ENCODE measurements at regions not wholly inside any gene's neighbourhood (a gene's known extent, or its start where the extent isn't known, plus 50 kb on each side); places are given as distances from the start of the nearest gene placed in this dataset.
"Not testable (repeated sequence)": the region's sequence is repeated elsewhere in the genome, so short reads cannot be mapped to it uniquely, and the experiment has no call there.

DNA sequence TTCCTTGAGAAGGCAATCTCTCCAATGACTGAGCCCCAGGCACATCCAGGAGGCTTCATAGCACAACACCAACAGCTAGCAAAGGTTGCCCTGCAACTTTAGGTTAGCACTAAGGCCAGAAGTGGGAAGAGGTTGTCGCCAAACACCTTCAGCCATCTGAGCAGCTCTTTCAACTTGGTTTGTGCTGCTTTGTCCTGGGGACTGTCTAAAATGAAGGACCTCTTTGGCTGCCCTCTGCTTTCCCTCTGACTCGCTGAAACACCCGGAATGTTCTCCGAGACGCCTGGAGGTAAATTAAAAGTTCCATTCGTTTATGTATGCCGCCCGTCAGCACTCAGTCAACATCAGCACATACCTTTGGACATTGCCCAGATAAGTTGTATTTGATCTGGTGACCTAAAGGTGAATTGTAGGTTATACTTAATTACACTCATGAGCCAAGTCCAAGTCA is 121.2 kb upstream of the NR2F2 start:
- Histone ChIP-seq H3K4me1 (replicated peaks in 1 of 2) (no peaks in the 10 kb centered on the region), H3K9me3 (replicated peaks in 1 of 3) (no peaks in the 10 kb centered on the region), H3K36me3 (replicated peaks in 1 of 2) (no peaks in the 10 kb centered on the region), H3K4me3 (no peak overlapping the region), H3K27me3 (no peaks in the 10 kb centered on the region), H3K27ac (no peak overlapping the region)
- TF ChIP-seq, protein P1, sequence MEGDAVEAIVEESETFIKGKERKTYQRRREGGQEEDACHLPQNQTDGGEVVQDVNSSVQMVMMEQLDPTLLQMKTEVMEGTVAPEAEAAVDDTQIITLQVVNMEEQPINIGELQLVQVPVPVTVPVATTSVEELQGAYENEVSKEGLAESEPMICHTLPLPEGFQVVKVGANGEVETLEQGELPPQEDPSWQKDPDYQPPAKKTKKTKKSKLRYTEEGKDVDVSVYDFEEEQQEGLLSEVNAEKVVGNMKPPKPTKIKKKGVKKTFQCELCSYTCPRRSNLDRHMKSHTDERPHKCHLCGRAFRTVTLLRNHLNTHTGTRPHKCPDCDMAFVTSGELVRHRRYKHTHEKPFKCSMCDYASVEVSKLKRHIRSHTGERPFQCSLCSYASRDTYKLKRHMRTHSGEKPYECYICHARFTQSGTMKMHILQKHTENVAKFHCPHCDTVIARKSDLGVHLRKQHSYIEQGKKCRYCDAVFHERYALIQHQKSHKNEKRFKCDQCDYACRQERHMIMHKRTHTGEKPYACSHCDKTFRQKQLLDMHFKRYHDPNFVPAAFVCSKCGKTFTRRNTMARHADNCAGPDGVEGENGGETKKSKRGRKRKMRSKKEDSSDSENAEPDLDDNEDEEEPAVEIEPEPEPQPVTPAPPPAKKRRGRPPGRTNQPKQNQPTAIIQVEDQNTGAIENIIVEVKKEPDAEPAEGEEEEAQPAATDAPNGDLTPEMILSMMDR (IDR thresholded peaks at IDR 0.05), result no peak
- no peak for TF ChIP-seq POLR2A (IDR thresholded peaks at IDR 0.05)
- DNase-seq, result no peak
- 76 to 88% (median 83%) methylated on average over 8 of the region's 8 CpGs for WGBS, 4 donors
- intact Hi-C loops (cut with DNase I), result no loop called here

DNA sequence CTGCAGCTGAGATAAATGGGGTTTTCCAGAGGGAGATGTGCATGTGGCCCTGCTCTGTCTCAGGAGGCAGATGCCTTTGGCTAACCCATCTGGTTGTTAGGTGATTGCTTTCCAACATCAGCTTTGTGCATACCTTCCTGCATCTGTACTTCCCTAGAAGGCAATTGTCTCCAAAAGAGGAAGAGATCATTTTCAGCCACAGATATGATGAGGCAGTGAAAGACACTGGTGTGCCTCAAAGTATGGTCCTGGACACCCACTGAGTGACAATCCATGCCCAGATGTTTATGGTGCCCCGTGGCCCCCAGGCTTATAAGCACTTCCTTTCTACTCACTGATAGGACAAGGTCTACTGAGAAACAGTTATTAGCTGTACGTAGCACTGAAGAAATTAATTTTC is 117.5 kb upstream of the NR2F2 start:
- H3K4me3 ChIP-seq, result no peak overlapping the region
- intact Hi-C loops (cut with DNase I), result no loop called here
- H3K27me3 ChIP-seq, result no peaks in the 10 kb centered on the region
- no peaks in the 10 kb centered on the region for H3K4me1 ChIP-seq (replicated peaks in 1 of 2)
- 87 to 97% (median 90%) methylated on average over 2 of the region's 2 CpGs for whole genome bisulfite sequencing, 4 donors
- TF ChIP-seq POLR2A (IDR thresholded peaks at IDR 0.05), result no peak
- TF ChIP-seq, protein P1 (IDR thresholded peaks at IDR 0.05), result no peak
- H3K9me3 ChIP-seq (replicated peaks in 1 of 3), result no peaks in the 10 kb centered on the region
- no peak overlapping the region for H3K27ac ChIP-seq
- no peak for DNase-seq
- no peaks in the 10 kb centered on the region for H3K36me3 ChIP-seq (replicated peaks in 1 of 2)

DNA sequence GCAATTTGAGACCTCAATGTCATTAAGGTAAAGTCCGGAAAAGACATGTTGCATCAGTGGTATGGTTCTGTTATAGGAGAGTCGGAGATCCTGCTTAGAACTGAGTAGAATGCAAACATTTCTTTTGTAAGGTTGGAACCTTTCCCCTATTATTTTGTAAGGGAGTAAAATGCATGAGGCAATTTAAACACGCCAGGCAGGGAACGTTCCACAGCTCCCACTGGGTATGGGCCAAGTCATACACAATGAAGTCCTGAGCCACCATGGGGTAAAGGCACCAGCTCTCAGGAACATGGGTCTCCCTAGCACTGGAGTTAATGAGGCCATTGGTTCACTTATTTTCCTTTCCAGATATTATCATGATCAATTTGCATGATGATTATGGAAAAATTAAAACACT is 116.6 kb upstream of the NR2F2 start:
- intact Hi-C loops (cut with DNase I), result no loop called here
- TF ChIP-seq POLR2A (IDR thresholded peaks at IDR 0.05), result no peak
- TF ChIP-seq, protein P1 (IDR thresholded peaks at IDR 0.05), result no peak
- Histone ChIP-seq H3K27me3 (no peaks in the 10 kb centered on the region), H3K4me3 (no peak overlapping the region), H3K36me3 (replicated peaks in 1 of 2) (no peaks in the 10 kb centered on the region), H3K27ac (no peak overlapping the region), H3K9me3 (replicated peaks in 1 of 3) (no peaks in the 10 kb centered on the region), H3K4me1 (replicated peaks in 1 of 2) (peaks cover 4 to 6% of the 10 kb centered on the region in 2 donors)
- DNase-seq, result no peak
- WGBS, 4 donors, result 86 to 93% (median 89%) methylated on average over 4 of the region's 4 CpGs

DNA sequence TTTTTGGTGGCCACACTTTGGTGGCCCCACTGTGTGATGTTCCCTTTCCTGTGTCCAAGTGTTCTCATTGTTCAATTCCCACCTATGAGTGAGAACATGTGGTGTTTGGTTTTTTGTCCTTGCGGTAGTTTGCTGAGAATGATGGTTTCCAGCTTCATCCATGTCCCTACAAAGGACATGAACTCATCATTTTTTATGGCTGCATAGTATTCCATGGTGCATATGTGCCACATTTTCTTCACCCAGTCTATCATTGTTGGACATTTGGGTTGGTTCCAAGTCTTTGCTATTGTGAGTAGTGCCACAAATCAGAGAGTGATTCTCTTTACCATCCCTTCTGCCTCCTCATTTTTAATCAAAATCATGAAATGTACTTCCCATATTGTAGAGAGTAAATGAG is 114.0 kb upstream of the NR2F2 start:
- intact Hi-C loops (cut with DNase I); H3K4me3 ChIP-seq; H3K36me3 ChIP-seq (replicated peaks in 1 of 2); H3K9me3 ChIP-seq (replicated peaks in 1 of 3); H3K27me3 ChIP-seq; DNase-seq; H3K27ac ChIP-seq: not testable (repeated sequence)
- peaks cover 6 to 10% of the 10 kb centered on the region in 2 donors for H3K4me1 ChIP-seq (replicated peaks in 1 of 2)
- WGBS, 4 donors, result 82 to 89% methylated on average over 1 of the region's 1 CpG; no CpG with 5 or more reads in 2 of the 4 donors

DNA sequence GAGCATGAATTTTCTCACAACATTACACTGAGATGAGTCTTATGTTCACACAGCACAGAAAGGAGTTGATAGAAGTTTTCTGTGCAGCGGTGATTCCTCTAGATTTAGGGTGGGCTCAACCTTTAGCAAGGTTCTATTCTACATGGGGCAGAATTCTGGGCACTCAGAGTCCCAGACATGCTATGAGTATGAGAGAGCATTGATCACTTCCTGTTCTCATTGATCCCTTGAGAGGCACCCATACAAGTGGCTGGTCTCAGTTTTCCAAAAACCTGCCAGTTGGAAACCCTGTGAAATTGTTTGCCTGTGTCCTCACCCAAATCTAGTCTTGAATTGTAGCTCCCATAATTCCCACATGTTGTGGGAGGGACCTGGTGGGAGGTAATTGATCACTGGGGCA is 112.5 kb upstream of the NR2F2 start:
- H3K4me1 ChIP-seq (replicated peaks in 1 of 2), result peaks cover 6 to 10% of the 10 kb centered on the region in 2 donors
- 92 to 100% (median 96%) methylated on average over 1 of the region's 1 CpG for WGBS, 4 donors
- intact Hi-C loops (cut with DNase I), result no loop called here
- no peak overlapping the region for H3K27ac ChIP-seq
- H3K27me3 ChIP-seq, result no peaks in the 10 kb centered on the region
- DNase-seq, result no peak
- H3K9me3 ChIP-seq (replicated peaks in 1 of 3), result no peaks in the 10 kb centered on the region
- no peak overlapping the region for H3K4me3 ChIP-seq
- H3K36me3 ChIP-seq (replicated peaks in 1 of 2), result no peaks in the 10 kb centered on the region
- TF ChIP-seq POLR2A (IDR thresholded peaks at IDR 0.05), result no peak
- TF ChIP-seq, protein P1 (IDR thresholded peaks at IDR 0.05), result no peak
